ENCODE measurements at regions not wholly inside any gene's neighbourhood (a gene's known extent, or its start where the extent isn't known, plus 50 kb on each side); places are given as distances from the start of the nearest gene placed in this dataset.

GRCh38 chr2:155481141-155481540, 782.6 kb downstream of the KCNJ3 start:
- no peak for TF ChIP-seq POLR2AphosphoS5 (IDR thresholded peaks at IDR 0.05)
- no peak for TF ChIP-seq POLR2A (IDR thresholded peaks at IDR 0.05)
- no peak for TF ChIP-seq EP300 (IDR thresholded peaks at IDR 0.05)
- no peak for TF ChIP-seq CTCF (IDR thresholded peaks at IDR 0.05)

Measured in gastroesophageal sphincter (tissue), 3 donors.